Endothelial cell of umbilical vein (primary cell): ENCODE measurements at regions not wholly inside any gene's neighbourhood (a gene's known extent, or its start where the extent isn't known, plus 50 kb on each side); places are given as distances from the start of the nearest gene placed in this dataset.

Experiments
- BruUV-seq: library from RNA; stranded (reverse); fragments of 400-500 nt; replicated peaks from 2 replicates; lab custom pipeline; 2021; lab: Mats Ljungman, UMichigan
- CTCF ChIA-PET: fragments of 300-600, 350-600 bp; sonication (Branson Sonifier 250); formaldehyde crosslinking; loops from one replicate; lab custom pipeline; 2021; ENCODE audit warnings: antibody characterized with exemption, inconsistent platforms; lab: Charles Lee
- POLR2A ChIA-PET: fragments of 300-600, 350-600 bp; sonication (Branson Sonifier 250); formaldehyde crosslinking; loops from one replicate; lab custom pipeline; 2021; ENCODE audit warnings: antibody characterized with exemption, inconsistent platforms; lab: Charles Lee
- DNase-seq: peaks from one replicate; pipeline ENCODE4 v3.0.0-alpha.2; 2011; ENCODE audit warnings: low read depth, low spot score
- FAIRE-seq: peaks from 2 replicates; lab custom pipeline; 2011; peaks lifted over from hg19 to GRCh38; lab: Jason Lieb, UNC
- H2AFZ ChIP-seq: 2 replicates; pipeline ENCODE4 v1.6.0; 2012; ENCODE audit warnings: low read depth, low read length, control low read depth, inconsistent platforms
- H3K27ac ChIP-seq: 2 replicates; pipeline ENCODE4 v1.5.1; 2011; ENCODE audit warnings: low read depth, mild to moderate bottlenecking, control low read depth, low read length, moderate library complexity; ENCODE audit not compliant: insufficient read depth
- H3K27me3 ChIP-seq, 2 experiments: 2 replicates each; pipeline versions ENCODE4 v1.6.0 to v1.6.1; 2011; ENCODE audit warnings: low read length in 2 of 2, mixed read lengths in 1 of 2; ENCODE audit not compliant: control insufficient read depth in 2 of 2, insufficient read depth in 2 of 2
- H3K36me3 ChIP-seq, 2 experiments: 2 replicates in 1 of 2; 3 replicates in 1 of 2; pipeline ENCODE4 v1.5.1; 2011; ENCODE audit warnings: low read length in 2 of 2, mild to moderate bottlenecking in 1 of 2, moderate library complexity in 1 of 2; ENCODE audit not compliant: control insufficient read depth in 2 of 2, insufficient read depth in 2 of 2; ENCODE audit errors: extremely low read depth in 1 of 2
- H3K4me1 ChIP-seq: 3 replicates; pipeline ENCODE4 v1.5.1; 2011; ENCODE audit warnings: mild to moderate bottlenecking, low read length; ENCODE audit not compliant: control insufficient read depth, insufficient read depth; ENCODE audit errors: extremely low read depth
- H3K4me2 ChIP-seq: 2 replicates; pipeline ENCODE4 v1.6.1; 2011; ENCODE audit warnings: low read length, control low read depth, mixed read lengths; ENCODE audit not compliant: insufficient read depth
- H3K4me3 ChIP-seq, 3 experiments: fragments of 200-600 bp in 1 of 3; sonication (generic), shearing (Covaris generic) in 1 of 3; replicated peaks in 1 of 3; 2 replicates each; pipeline ENCODE4 v1.5.1; 2011 to 2016; ENCODE audit warnings: control low read depth in 3 of 3, low read length in 3 of 3, mild to moderate bottlenecking in 2 of 3, inconsistent platforms in 1 of 3, low read depth in 1 of 3, moderate library complexity in 1 of 3; ENCODE audit not compliant: insufficient read depth in 1 of 3
- H3K79me2 ChIP-seq: 2 replicates; pipeline ENCODE4 v1.6.0; 2012; ENCODE audit warnings: low read length, inconsistent platforms; ENCODE audit not compliant: control insufficient read depth, insufficient read depth
- H3K9ac ChIP-seq: replicated peaks from 2 replicates; pipeline ENCODE3; 2011; ENCODE audit warnings: low read length, control low read depth; ENCODE audit not compliant: insufficient read depth; ENCODE audit errors: extremely low read depth
- H3K9me1 ChIP-seq: replicated peaks from 3 replicates; pipeline ENCODE4 v1.6.0; 2011; ENCODE audit warnings: mild to moderate bottlenecking, low read length; ENCODE audit not compliant: control insufficient read depth, insufficient read depth; ENCODE audit errors: extremely low read depth
- H3K9me3 ChIP-seq: replicated peaks from 2 replicates; pipeline ENCODE4 v1.5.1; 2012; ENCODE audit warnings: low read length, inconsistent platforms; ENCODE audit not compliant: control insufficient read depth, insufficient read depth
- H4K20me1 ChIP-seq: replicated peaks from 2 replicates; pipeline ENCODE3; 2011; ENCODE audit warnings: mild to moderate bottlenecking, low read length; ENCODE audit not compliant: control insufficient read depth, insufficient read depth; ENCODE audit errors: extremely low read depth
- CTCF ChIP-seq, 2 donors: IDR thresholded peaks; 1 replicate in 1 of 2; 2 replicates in 1 of 2; pipeline ENCODE4 v1.5.1; 2011; ENCODE audit warnings: low read length in 2 of 2, mild to moderate bottlenecking in 2 of 2, moderate library complexity in 2 of 2, control low read depth in 1 of 2, inconsistent platforms in 1 of 2, low read depth in 1 of 2; ENCODE audit not compliant: insufficient read depth in 1 of 2; ENCODE audit errors: extremely low read depth in 1 of 2
- EZH2 ChIP-seq: IDR thresholded peaks from 2 replicates; pipeline ENCODE4 v1.6.1; 2012; ENCODE audit warnings: borderline replicate concordance, low read depth, mild to moderate bottlenecking, moderate library complexity, low read length, inconsistent platforms; ENCODE audit not compliant: severe bottlenecking
- FOS ChIP-seq: IDR thresholded peaks from 2 replicates; pipeline ENCODE4 v1.6.1; 2011; ENCODE audit warnings: mild to moderate bottlenecking, low read length, moderate library complexity, borderline replicate concordance; ENCODE audit not compliant: insufficient read depth
- GATA2 ChIP-seq: IDR thresholded peaks from 2 replicates; pipeline ENCODE4 v1.7.0; 2011; ENCODE audit warnings: low read depth, mild to moderate bottlenecking, moderate library complexity, mixed read lengths, low read length; ENCODE audit not compliant: insufficient read length, insufficient read depth
- JUN ChIP-seq: IDR thresholded peaks from 2 replicates; pipeline ENCODE4 v1.6.1; 2011; ENCODE audit warnings: borderline replicate concordance, low read depth; ENCODE audit not compliant: insufficient read length, insufficient read depth
- MYC ChIP-seq: IDR thresholded peaks from one replicate; pipeline ENCODE4 v1.6.1; 2011; ENCODE audit warnings: mild to moderate bottlenecking, low read depth, low read length
- POLR2A ChIP-seq: IDR thresholded peaks from 2 replicates; pipeline ENCODE4 v1.6.1; 2012; ENCODE audit warnings: low read depth, mild to moderate bottlenecking, control low read depth, low read length
- POLR2AphosphoS5 ChIP-seq: IDR thresholded peaks from 2 replicates; pipeline ENCODE4 v1.6.1; 2012; ENCODE audit warnings: low read depth, mild to moderate bottlenecking, control low read depth, low read length, moderate library complexity; ENCODE audit not compliant: insufficient read depth
- dilution Hi-C: fragments of 300-500 bp; cut with MboI; formaldehyde crosslinking; loops from one replicate; pipeline ENCODE4 v1.15.0; 2019; ENCODE audit warnings: low sequenced_read_pairs; ENCODE audit not compliant: extremely low pct_ligation_motif_present
- intact Hi-C: fragments of 100-400 bp; cut with micrococcal nuclease; formaldehyde crosslinking; loops from one replicate; pipeline ENCODE4 v1.10.0; 2022
- TF ChIP-seq, protein P1 (sequence below): IDR thresholded peaks from 2 replicates; pipeline ENCODE4 v1.6.1; 2011; ENCODE audit not compliant: insufficient read depth, insufficient read length

GRCh38 chr2:223439786-223440185 is 162.4 kb downstream of the SCG2 start:
- BruUV-seq: no TSS peak
- CTCF ChIA-PET: no interaction called here

More at GRCh38 chr2:223439786-223440185, 162.4 kb downstream of the SCG2 start:
- H3K79me2 ChIP-seq: no peaks in the 10 kb centered on the region
- peaks cover 0 to 2% of the 10 kb centered on the region in 2 experiments for H3K27me3 ChIP-seq
- H3K9me1 ChIP-seq: no peaks in the 10 kb centered on the region
- no peak overlapping the region for H3K9ac ChIP-seq
- H3K4me2 ChIP-seq: no peak overlapping the region
- dilution Hi-C loops (no loop called here), intact Hi-C loops (no loop called here)
- no peak overlapping the region for H2AFZ ChIP-seq
- H3K36me3 ChIP-seq: no peaks in the 10 kb centered on the region
- no peak overlapping the region for H3K4me3 ChIP-seq
- H4K20me1 ChIP-seq: no peaks in the 10 kb centered on the region
- no peaks in the 10 kb centered on the region for H3K9me3 ChIP-seq
- DNase-seq (no peak), FAIRE-seq (no peak)
- TF ChIP-seq, protein P1, sequence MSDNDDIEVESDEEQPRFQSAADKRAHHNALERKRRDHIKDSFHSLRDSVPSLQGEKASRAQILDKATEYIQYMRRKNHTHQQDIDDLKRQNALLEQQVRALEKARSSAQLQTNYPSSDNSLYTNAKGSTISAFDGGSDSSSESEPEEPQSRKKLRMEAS: no peak
- TF ChIP-seq POLR2A: no peak
- TF ChIP-seq MYC: no peak
- TF ChIP-seq GATA2: no peak
- no peak for TF ChIP-seq FOS
- TF ChIP-seq POLR2AphosphoS5: no peak
- no peak for TF ChIP-seq CTCF (IDR thresholded peaks at IDR 0.05; ENCODE audit: extremely low read depth in 1 of 2, insufficient read depth in 1 of 2, low read depth in 1 of 2, low read length in 2 of 2)
- TF ChIP-seq EZH2: no peak
- no peak for TF ChIP-seq JUN
- no peaks in the 10 kb centered on the region for H3K4me1 ChIP-seq
- no peak overlapping the region for H3K27ac ChIP-seq
- POLR2A ChIA-PET: no interaction called here
